Mesothelial cell of epicardium (in vitro differentiated cells): ENCODE measurements at regions not wholly inside any gene's neighbourhood (a gene's known extent, or its start where the extent isn't known, plus 50 kb on each side); places are given as distances from the start of the nearest gene placed in this dataset.

Experiments
- DNase-seq, 2 experiments: peaks; one replicate each; pipeline ENCODE4 v3.0.0; 2021; ENCODE audit warnings: low spot score in 2 of 2; ENCODE audit not compliant: unreplicated experiment in 2 of 2
- H3K27ac Mint-ChIP-seq: 2 replicates; pipeline ENCODE4 v1.8.0; 2021; ENCODE audit warnings: mixed read lengths
- H3K27me3 Mint-ChIP-seq: 2 replicates; pipeline ENCODE4 v1.8.0; 2021; ENCODE audit warnings: low read depth, mixed read lengths
- H3K36me3 Mint-ChIP-seq: 2 replicates; pipeline ENCODE4 v1.8.0; 2021; ENCODE audit warnings: mixed read lengths
- H3K4me1 Mint-ChIP-seq: 2 replicates; pipeline ENCODE4 v1.8.0; 2021; ENCODE audit warnings: mixed read lengths
- H3K4me3 Mint-ChIP-seq: 2 replicates; pipeline ENCODE4 v1.8.0; 2021; ENCODE audit warnings: mild to moderate bottlenecking, moderate library complexity, mixed read lengths
- H3K9me3 Mint-ChIP-seq: 2 replicates; pipeline ENCODE4 v1.8.0; 2021; ENCODE audit warnings: mixed read lengths
- CTCF ChIP-seq: fragments of 200-600 bp; sonication (generic); IDR thresholded peaks from one replicate; pipeline ENCODE4 v1.5.0; 2021; ENCODE audit warnings: antibody characterized with exemption; ENCODE audit not compliant: unreplicated experiment

DNA sequence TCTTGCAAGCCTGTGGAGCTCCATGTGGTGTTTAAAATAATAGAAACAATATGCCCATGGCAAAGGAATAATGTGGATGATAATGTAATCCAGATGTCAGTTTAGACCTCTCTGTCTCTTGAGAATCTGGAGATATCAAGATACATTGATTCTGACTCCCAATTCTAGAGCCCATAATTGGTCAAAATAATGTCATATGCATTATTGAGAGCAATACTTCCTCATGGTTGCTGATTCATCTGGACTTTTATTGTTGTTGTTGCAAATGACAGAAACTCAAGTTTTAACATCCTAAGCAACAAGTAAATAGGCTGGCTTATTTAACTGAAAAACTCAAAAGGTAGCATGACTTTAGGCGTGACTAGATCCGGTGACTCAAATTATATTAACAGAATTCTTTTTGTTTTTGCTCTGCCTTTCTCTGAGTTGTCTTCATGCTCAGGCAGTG lies 152.1 kb downstream of the PCSK1 start:
- no peak for TF ChIP-seq CTCF
- no peak for DNase-seq
- no peak overlapping the region for H3K27ac Mint-ChIP-seq
- no peaks in the 10 kb centered on the region for H3K27me3 Mint-ChIP-seq
- H3K36me3 Mint-ChIP-seq: no peaks in the 10 kb centered on the region
- peaks cover 7% of the 10 kb centered on the region for H3K4me1 Mint-ChIP-seq
- peaks cover 10% of the 10 kb centered on the region for H3K9me3 Mint-ChIP-seq
- H3K4me3 Mint-ChIP-seq: no peak overlapping the region

DNA sequence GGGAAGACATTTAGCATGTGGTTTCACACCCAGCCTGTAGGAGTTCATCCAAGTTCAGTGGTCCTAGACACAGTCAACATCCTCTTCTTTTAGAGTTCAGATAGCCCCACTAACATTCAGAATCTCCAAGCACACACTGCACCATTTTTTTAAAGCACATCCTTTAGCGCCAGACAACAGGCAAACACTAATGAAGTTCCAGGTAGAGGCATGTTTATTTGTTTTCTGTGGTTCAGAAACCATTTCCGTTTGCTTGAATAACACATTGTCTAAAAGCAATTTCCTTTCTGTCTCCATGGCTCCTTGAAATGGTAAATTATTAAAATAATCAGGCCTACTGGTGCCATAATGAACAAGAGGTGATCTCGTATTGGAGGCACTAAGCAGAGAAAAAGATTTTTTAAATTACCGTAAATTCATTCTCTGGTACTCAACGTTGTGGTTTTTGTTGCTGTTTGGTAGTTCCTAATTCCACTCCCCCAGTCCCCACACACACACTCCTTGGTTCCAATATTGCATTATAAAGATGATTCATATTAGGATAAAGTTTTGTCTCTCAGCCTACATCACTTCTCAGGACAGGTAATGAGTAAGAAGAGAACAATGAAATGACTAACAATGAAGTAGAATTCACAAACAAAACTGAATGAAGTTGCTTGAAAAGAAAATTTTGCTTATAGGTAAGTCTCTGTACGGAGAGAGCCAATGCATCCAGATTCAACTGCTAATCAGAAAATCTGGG lies 153.1 kb downstream of the PCSK1 start:
- Mint-ChIP-seq H3K4me1 (peaks cover 7% of the 10 kb centered on the region), H3K27ac (no peak overlapping the region), H3K36me3 (no peaks in the 10 kb centered on the region), H3K27me3 (no peaks in the 10 kb centered on the region), H3K9me3 (peaks cover 10% of the 10 kb centered on the region), H3K4me3 (no peak overlapping the region)
- no peak for DNase-seq
- TF ChIP-seq CTCF: no peak

DNA sequence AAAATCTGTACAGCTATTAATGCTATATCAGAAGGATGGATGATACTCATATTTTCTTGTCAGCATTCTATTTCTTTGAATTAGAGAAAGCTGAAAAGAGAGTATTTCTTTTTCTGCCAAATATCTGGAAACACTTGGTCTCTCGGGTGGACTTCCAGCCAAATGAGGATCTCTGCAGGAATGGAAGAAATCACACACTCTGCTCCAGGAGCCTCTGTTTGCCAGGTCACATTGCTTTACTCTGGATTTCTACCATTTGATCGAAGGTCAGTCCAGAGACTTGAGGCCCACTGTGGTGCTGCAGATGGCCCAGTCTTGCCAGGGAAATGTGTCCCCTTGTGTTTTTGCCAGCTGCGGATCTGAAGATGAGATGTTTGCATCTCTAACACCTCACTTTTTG lies 154.1 kb downstream of the PCSK1 start:
- Mint-ChIP-seq H3K4me1 (peaks cover 5% of the 10 kb centered on the region), H3K27ac (no peak overlapping the region), H3K9me3 (peaks cover 10% of the 10 kb centered on the region), H3K36me3 (no peaks in the 10 kb centered on the region), H3K4me3 (no peak overlapping the region), H3K27me3 (no peaks in the 10 kb centered on the region)
- DNase-seq: no peak
- no peak for TF ChIP-seq CTCF

DNA sequence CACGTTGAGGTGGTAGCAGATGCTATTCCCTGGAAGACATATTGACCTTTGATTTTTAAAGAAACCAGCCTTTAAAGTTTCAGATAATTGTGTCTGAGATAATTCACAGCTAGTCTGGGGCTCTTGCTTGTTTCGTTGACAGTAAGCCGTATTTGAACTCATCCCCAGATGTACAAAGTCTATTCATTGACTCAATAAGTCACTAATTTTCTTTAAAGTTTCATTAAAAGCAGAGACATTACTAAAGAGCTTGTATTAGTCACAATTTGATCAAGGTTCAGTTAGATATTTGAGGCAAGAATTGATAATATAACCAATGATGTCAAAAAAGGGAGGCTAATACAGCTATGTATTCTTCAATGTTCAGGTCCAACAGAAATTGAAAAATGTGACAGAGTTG lies 158.0 kb downstream of the PCSK1 start:
- DNase-seq: no peak
- Mint-ChIP-seq H3K9me3 (peaks cover 23% of the 10 kb centered on the region), H3K27me3 (no peaks in the 10 kb centered on the region), H3K36me3 (no peaks in the 10 kb centered on the region), H3K4me3 (no peak overlapping the region), H3K27ac (no peak overlapping the region), H3K4me1 (no peaks in the 10 kb centered on the region)
- no peak for TF ChIP-seq CTCF

GRCh38 chr5:96265487-96265886 lies 167.6 kb downstream of the PCSK1 start:
- DNase-seq: no peak
- peaks cover 39% of the 10 kb centered on the region for H3K9me3 Mint-ChIP-seq
- no peak overlapping the region for H3K27ac Mint-ChIP-seq
- no peak for TF ChIP-seq CTCF
- H3K4me1 Mint-ChIP-seq: no peaks in the 10 kb centered on the region
- H3K27me3 Mint-ChIP-seq: no peaks in the 10 kb centered on the region
- H3K36me3 Mint-ChIP-seq: peaks cover 6% of the 10 kb centered on the region
- no peak overlapping the region for H3K4me3 Mint-ChIP-seq

GRCh38 chr5:96264047-96264446 lies 169.0 kb downstream of the PCSK1 start:
- Mint-ChIP-seq H3K27me3 (no peaks in the 10 kb centered on the region), H3K9me3 (peaks cover 24% of the 10 kb centered on the region), H3K27ac (no peak overlapping the region)

More at GRCh38 chr5:96264047-96264446, 169.0 kb downstream of the PCSK1 start:
- Mint-ChIP-seq H3K4me3 (no peak overlapping the region), H3K4me1 (no peaks in the 10 kb centered on the region), H3K36me3 (peaks cover 6% of the 10 kb centered on the region)
- no peak for DNase-seq
- TF ChIP-seq CTCF: no peak
